ENCODE measurements at regions not wholly inside any gene's neighbourhood (a gene's known extent, or its start where the extent isn't known, plus 50 kb on each side); places are given as distances from the start of the nearest gene placed in this dataset.

GRCh38 chr2:149906886-149907285 lies 319.3 kb upstream of the MMADHC start:
- TF ChIP-seq, protein P1, sequence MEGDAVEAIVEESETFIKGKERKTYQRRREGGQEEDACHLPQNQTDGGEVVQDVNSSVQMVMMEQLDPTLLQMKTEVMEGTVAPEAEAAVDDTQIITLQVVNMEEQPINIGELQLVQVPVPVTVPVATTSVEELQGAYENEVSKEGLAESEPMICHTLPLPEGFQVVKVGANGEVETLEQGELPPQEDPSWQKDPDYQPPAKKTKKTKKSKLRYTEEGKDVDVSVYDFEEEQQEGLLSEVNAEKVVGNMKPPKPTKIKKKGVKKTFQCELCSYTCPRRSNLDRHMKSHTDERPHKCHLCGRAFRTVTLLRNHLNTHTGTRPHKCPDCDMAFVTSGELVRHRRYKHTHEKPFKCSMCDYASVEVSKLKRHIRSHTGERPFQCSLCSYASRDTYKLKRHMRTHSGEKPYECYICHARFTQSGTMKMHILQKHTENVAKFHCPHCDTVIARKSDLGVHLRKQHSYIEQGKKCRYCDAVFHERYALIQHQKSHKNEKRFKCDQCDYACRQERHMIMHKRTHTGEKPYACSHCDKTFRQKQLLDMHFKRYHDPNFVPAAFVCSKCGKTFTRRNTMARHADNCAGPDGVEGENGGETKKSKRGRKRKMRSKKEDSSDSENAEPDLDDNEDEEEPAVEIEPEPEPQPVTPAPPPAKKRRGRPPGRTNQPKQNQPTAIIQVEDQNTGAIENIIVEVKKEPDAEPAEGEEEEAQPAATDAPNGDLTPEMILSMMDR (IDR thresholded peaks at IDR 0.05 in 8 of 11, conservative IDR thresholded peaks at IDR 0.05 in 3 of 11): no peak
- no peak for TF ChIP-seq POLR2AphosphoS5 (IDR thresholded peaks at IDR 0.05)
- TF ChIP-seq POLR2A (IDR thresholded peaks at IDR 0.05): no peak

Data from spleen (tissue), 7 donors.